IMR-90 (cell line): ENCODE measurements at regions not wholly inside any gene's neighbourhood (a gene's known extent, or its start where the extent isn't known, plus 50 kb on each side); places are given as distances from the start of the nearest gene placed in this dataset.

ENCODE experiments used
- ATAC-seq: fragments of 200-7000 bp; cut with Tn5 transposase; 2 replicates; pipeline ENCODE4 v1.9.1; 2020; ENCODE audit warnings: low read depth, mild to moderate bottlenecking, moderate library complexity
- BruUV-seq: library from RNA; stranded (reverse); fragments of 400-500 nt; replicated peaks from 2 replicates; lab custom pipeline; 2021; lab: Mats Ljungman, UMichigan
- CTCF ChIA-PET: fragments of 300-600 bp; formaldehyde crosslinking; extraction: SDS; loops from one replicate; lab custom pipeline; 2021; ENCODE audit warnings: antibody characterized with exemption; lab: Yijun Ruan, JAX
- POLR2A ChIA-PET: fragments of 300-600 bp; sonication (Branson Sonifier 250); formaldehyde crosslinking; loops from one replicate; lab custom pipeline; 2022; ENCODE audit warnings: antibody characterized with exemption; ENCODE audit not compliant: unreplicated experiment; lab: Charles Lee
- DNase-seq: peaks from one replicate; pipeline ENCODE4 v3.0.0; 2013
- H2AFZ ChIP-seq: replicated peaks from 2 replicates; pipeline ENCODE3; 2013; ENCODE audit warnings: low read length, mild to moderate bottlenecking; ENCODE audit not compliant: poor library complexity
- H2AK5ac ChIP-seq: 2 replicates; pipeline ENCODE4 v1.6.1; 2013; ENCODE audit warnings: low read depth, low read length, inconsistent platforms
- H2AK9ac ChIP-seq: replicated peaks from 2 replicates; pipeline ENCODE3; 2013; ENCODE audit warnings: mild to moderate bottlenecking, low read depth, low read length, moderate library complexity; ENCODE audit not compliant: poor library complexity
- H2BK120ac ChIP-seq: 2 replicates; pipeline ENCODE4 v1.6.1; 2013; ENCODE audit warnings: low read depth, low read length, inconsistent platforms
- H2BK15ac ChIP-seq: 3 replicates; pipeline ENCODE4 v1.6.1; 2013; ENCODE audit warnings: low read depth, low read length, inconsistent platforms
- H2BK20ac ChIP-seq: 2 replicates; pipeline ENCODE4 v1.6.1; 2013; ENCODE audit warnings: low read depth, mild to moderate bottlenecking, inconsistent platforms, low read length, moderate library complexity
- H2BK5ac ChIP-seq: 2 replicates; pipeline ENCODE4 v1.6.1; 2013; ENCODE audit warnings: mild to moderate bottlenecking, low read depth, low read length, inconsistent platforms; ENCODE audit not compliant: poor library complexity, severe bottlenecking
- H3K14ac ChIP-seq: replicated peaks from 2 replicates; pipeline ENCODE4 v1.6.1; 2013; ENCODE audit warnings: low read depth, low read length, inconsistent platforms
- H3K18ac ChIP-seq: 2 replicates; pipeline ENCODE4 v1.6.1; 2013; ENCODE audit warnings: low read depth, low read length, control low read depth
- H3K23ac ChIP-seq: 2 replicates; pipeline ENCODE4 v1.6.1; 2013; ENCODE audit warnings: low read depth, low read length, inconsistent platforms
- H3K27ac ChIP-seq: 2 replicates; pipeline ENCODE4 v1.5.1; 2013; ENCODE audit warnings: mild to moderate bottlenecking, control low read depth, low read length; ENCODE audit not compliant: insufficient read depth
- H3K27me3 ChIP-seq: 2 replicates; pipeline ENCODE4 v1.6.1; 2013; ENCODE audit warnings: low read length; ENCODE audit not compliant: control insufficient read depth, insufficient read depth
- H3K36me3 ChIP-seq: 2 replicates; pipeline ENCODE4 v1.6.1; 2013; ENCODE audit warnings: low read length, mixed read lengths; ENCODE audit not compliant: control insufficient read depth, insufficient read depth
- H3K4ac ChIP-seq: 2 replicates; pipeline ENCODE4 v1.6.1; 2013; ENCODE audit warnings: low read depth, low read length, inconsistent platforms
- H3K4me1 ChIP-seq: 2 replicates; pipeline ENCODE4 v1.6.1; 2013; ENCODE audit warnings: low read length, mixed read lengths; ENCODE audit not compliant: control insufficient read depth, insufficient read depth
- H3K4me2 ChIP-seq: 2 replicates; pipeline ENCODE4 v1.6.1; 2013; ENCODE audit warnings: low read depth, mild to moderate bottlenecking, control low read depth, low read length, moderate library complexity
- H3K4me3 ChIP-seq: 2 replicates; pipeline ENCODE4 v1.5.1; 2013; ENCODE audit warnings: low read depth, mild to moderate bottlenecking, control low read depth, low read length, moderate library complexity; ENCODE audit not compliant: insufficient read depth
- H3K56ac ChIP-seq: 2 replicates; pipeline ENCODE4 v1.6.1; 2013; ENCODE audit warnings: low read length, inconsistent platforms; ENCODE audit not compliant: insufficient read depth; ENCODE audit errors: extremely low read depth
- H3K79me1 ChIP-seq, 2 experiments: 2 replicates each; pipeline ENCODE4 v1.6.1; 2013; ENCODE audit warnings: low read length in 2 of 2, inconsistent platforms in 1 of 2, low read depth in 1 of 2
- H3K9ac ChIP-seq: 2 replicates; pipeline ENCODE4 v1.6.1; 2013; ENCODE audit warnings: low read depth, low read length, control low read depth
- H3K9me1 ChIP-seq: 2 replicates; pipeline ENCODE4 v1.6.1; 2013; ENCODE audit warnings: low read length, inconsistent platforms; ENCODE audit not compliant: insufficient read depth
- H3K9me3 ChIP-seq: 2 replicates; pipeline ENCODE4 v1.6.1; 2013; ENCODE audit warnings: low read length; ENCODE audit not compliant: control insufficient read depth, insufficient read depth
- H4K20me1 ChIP-seq: 2 replicates; pipeline ENCODE4 v1.6.1; 2013; ENCODE audit warnings: low read length, inconsistent platforms; ENCODE audit not compliant: insufficient read depth
- H4K5ac ChIP-seq: 2 replicates; pipeline ENCODE4 v1.6.1; 2013; ENCODE audit warnings: mild to moderate bottlenecking, low read depth, low read length, control low read depth
- H4K8ac ChIP-seq, 2 experiments: 2 replicates each; pipeline ENCODE4 v1.6.1; 2013; ENCODE audit warnings: low read depth in 2 of 2, low read length in 2 of 2, control low read depth in 1 of 2, inconsistent platforms in 1 of 2
- H4K91ac ChIP-seq: 2 replicates; pipeline ENCODE4 v1.6.1; 2013; ENCODE audit warnings: low read depth, low read length, inconsistent platforms; ENCODE audit not compliant: insufficient read depth
- BHLHE40 ChIP-seq: fragments of 150-350 bp; IDR thresholded peaks from 2 replicates; pipeline ENCODE4 v1.6.1; 2016; ENCODE audit warnings: mild to moderate bottlenecking, low read depth, low read length
- CEBPB ChIP-seq: IDR thresholded peaks from 2 replicates; pipeline ENCODE4 v1.6.1; 2012; ENCODE audit warnings: low read depth, low read length, improper control_type of control experiment
- CHD1 ChIP-seq: IDR thresholded peaks from 2 replicates; pipeline ENCODE4 v1.6.1; 2012; ENCODE audit warnings: low read depth, low read length, improper control_type of control experiment
- CTCF ChIP-seq: conservative IDR thresholded peaks from 2 replicates; pipeline ENCODE4 v1.5.1; 2012; ENCODE audit warnings: mild to moderate bottlenecking, low read depth, low read length, improper control_type of control experiment
- FOS ChIP-seq: fragments of 150-350 bp; IDR thresholded peaks from 2 replicates; pipeline ENCODE4 v1.6.1; 2016; ENCODE audit warnings: low read depth, low read length
- MAFK ChIP-seq: IDR thresholded peaks from 2 replicates; pipeline ENCODE4 v1.6.1; 2012; ENCODE audit warnings: low read depth, low read length, improper control_type of control experiment
- MAZ ChIP-seq: IDR thresholded peaks from 2 replicates; pipeline ENCODE4 v1.6.1; 2012; ENCODE audit warnings: low read depth, mild to moderate bottlenecking, low read length, improper control_type of control experiment, moderate library complexity, borderline replicate concordance
- MXI1 ChIP-seq: IDR thresholded peaks from 2 replicates; pipeline ENCODE4 v1.6.1; 2012; ENCODE audit warnings: low read depth, mild to moderate bottlenecking, low read length, moderate library complexity, borderline replicate concordance
- POLR2A ChIP-seq: IDR thresholded peaks from 2 replicates; pipeline ENCODE4 v1.6.1; 2012; ENCODE audit warnings: mild to moderate bottlenecking, low read depth, low read length
- RAD21 ChIP-seq: IDR thresholded peaks from 2 replicates; pipeline ENCODE4 v1.6.1; 2012; ENCODE audit warnings: low read length, improper control_type of control experiment
- RCOR1 ChIP-seq: IDR thresholded peaks from 2 replicates; pipeline ENCODE4 v1.6.1; 2012; ENCODE audit warnings: mild to moderate bottlenecking, low read length, improper control_type of control experiment; ENCODE audit not compliant: insufficient replicate concordance
- RFX5 ChIP-seq: IDR thresholded peaks from 2 replicates; pipeline ENCODE4 v1.8.0; 2012; ENCODE audit warnings: low read depth, mild to moderate bottlenecking, low read length, moderate library complexity
- SMC3 ChIP-seq: fragments of 150-350 bp; IDR thresholded peaks from 2 replicates; pipeline ENCODE4 v1.6.1; 2016; ENCODE audit warnings: low read depth, mild to moderate bottlenecking, antibody characterized with exemption, low read length, moderate library complexity
- USF2 ChIP-seq: fragments of 150-350 bp; IDR thresholded peaks from 2 replicates; pipeline ENCODE4 v1.6.1; 2017; ENCODE audit warnings: mild to moderate bottlenecking, antibody characterized with exemption, low read length, low read depth
- WGBS, 2 experiments: methylation state at CpG; one replicate each; pipeline versions ENCODE4 v1.1.5 to v1.1.7; 2013; ENCODE audit warnings: missing lambda C conversion rate in 2 of 2; ENCODE audit not compliant: insufficient read length in 1 of 2; ENCODE audit errors: extremely low coverage in 2 of 2; 5-methylcytosine and 5-hydroxymethylcytosine counted together
- dilution Hi-C: fragments of 300-500 bp; cut with HindIII; formaldehyde crosslinking; loops from one replicate; pipeline ENCODE4 v1.14.3; 2018; ENCODE audit warnings: low sequenced_read_pairs; ENCODE audit not compliant: unreplicated experiment
- in situ Hi-C: fragments of 300-500 bp; cut with MboI; formaldehyde crosslinking; loops from 3 replicates; pipeline ENCODE4 v1.14.3; 2019; ENCODE audit warnings: low sequenced_read_pairs, inconsistent platforms, mixed read lengths
- intact Hi-C: fragments of 100-400 bp; cut with micrococcal nuclease; formaldehyde crosslinking; loops from 2 replicates; pipeline ENCODE4 v1.10.0; 2022
- TF ChIP-seq, protein P1 (sequence below): fragments of 150-350 bp; IDR thresholded peaks from 2 replicates; pipeline ENCODE4 v1.6.1; 2016; ENCODE audit warnings: low read depth, mild to moderate bottlenecking, low read length, moderate library complexity, borderline replicate concordance

DNA sequence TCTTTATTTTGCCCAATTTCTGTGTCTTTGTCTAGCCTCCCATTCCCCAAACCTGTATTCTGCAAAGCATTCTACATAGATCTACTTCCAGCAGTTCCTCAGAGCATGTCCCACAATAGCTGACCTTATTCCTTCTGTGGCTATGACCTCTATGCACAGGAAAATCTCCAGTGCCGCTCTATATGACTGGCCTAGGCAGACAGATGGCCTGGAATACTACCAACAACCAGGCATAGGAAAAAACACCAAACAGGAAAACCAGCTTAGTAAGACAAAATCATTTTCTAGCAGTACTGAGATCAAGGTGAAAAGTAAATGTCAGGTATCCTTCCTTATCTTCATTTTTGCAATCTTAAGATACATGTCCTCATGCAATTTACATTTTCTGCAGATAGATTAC is 1115.0 kb downstream of the IGSF11 start:
- Histone ChIP-seq H2BK120ac (no peak overlapping the region), H3K9me1 (no peaks in the 10 kb centered on the region), H2BK15ac (no peak overlapping the region), H3K4me3 (no peak overlapping the region), H3K18ac (no peak overlapping the region), H4K8ac (no peak overlapping the region), H2BK20ac (no peak overlapping the region), H3K9ac (no peak overlapping the region), H2AK5ac (no peak overlapping the region), H4K5ac (no peak overlapping the region), H3K4me1 (peaks cover 2% of the 10 kb centered on the region), H3K36me3 (0 out of 2 replicates have a peak, but pooled peaks cover 2% of the 10 kb centered on the region), H3K27me3 (no peaks in the 10 kb centered on the region), H3K27ac (no peak overlapping the region), H4K20me1 (no peaks in the 10 kb centered on the region), H3K56ac (no peak overlapping the region), H2AK9ac (no peak overlapping the region), H3K79me1 (no peaks in the 10 kb centered on the region; a peak in 1 of 4 replicates), H3K9me3 (no peaks in the 10 kb centered on the region), H3K4ac (no peak overlapping the region), H2BK5ac (no peak overlapping the region), H2AFZ (no peak overlapping the region), H4K91ac (no peak overlapping the region), H3K4me2 (no peak overlapping the region), H3K23ac (no peak overlapping the region), H3K14ac (no peak overlapping the region)
- dilution Hi-C loops (no loop called here), in situ Hi-C loops (no loop called here), intact Hi-C loops (no loop called here)
- TF ChIP-seq RAD21 (no peak), CHD1 (no peak), MAFK (no peak), CEBPB (no peak), MXI1 (no peak), POLR2A (no peak), RCOR1 (no peak), BHLHE40 (no peak), USF2 (no peak), MAZ (no peak), SMC3 (no peak), RFX5 (no peak), FOS (no peak), CTCF (no peak)
- TF ChIP-seq, protein P1, sequence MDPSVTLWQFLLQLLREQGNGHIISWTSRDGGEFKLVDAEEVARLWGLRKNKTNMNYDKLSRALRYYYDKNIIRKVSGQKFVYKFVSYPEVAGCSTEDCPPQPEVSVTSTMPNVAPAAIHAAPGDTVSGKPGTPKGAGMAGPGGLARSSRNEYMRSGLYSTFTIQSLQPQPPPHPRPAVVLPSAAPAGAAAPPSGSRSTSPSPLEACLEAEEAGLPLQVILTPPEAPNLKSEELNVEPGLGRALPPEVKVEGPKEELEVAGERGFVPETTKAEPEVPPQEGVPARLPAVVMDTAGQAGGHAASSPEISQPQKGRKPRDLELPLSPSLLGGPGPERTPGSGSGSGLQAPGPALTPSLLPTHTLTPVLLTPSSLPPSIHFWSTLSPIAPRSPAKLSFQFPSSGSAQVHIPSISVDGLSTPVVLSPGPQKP, result no peak
- DNase-seq, result no peak
- no TSS peak for BruUV-seq
- ATAC-seq, result no peak
- POLR2A ChIA-PET, result no interaction called here
- CTCF ChIA-PET, result no interaction called here
- no CpG with 5 or more reads among the region's 1 CpG for WGBS, 2 experiments
